ENCODE measurements at regions not wholly inside any gene's neighbourhood (a gene's known extent, or its start where the extent isn't known, plus 50 kb on each side); places are given as distances from the start of the nearest gene placed in this dataset.

DNA sequence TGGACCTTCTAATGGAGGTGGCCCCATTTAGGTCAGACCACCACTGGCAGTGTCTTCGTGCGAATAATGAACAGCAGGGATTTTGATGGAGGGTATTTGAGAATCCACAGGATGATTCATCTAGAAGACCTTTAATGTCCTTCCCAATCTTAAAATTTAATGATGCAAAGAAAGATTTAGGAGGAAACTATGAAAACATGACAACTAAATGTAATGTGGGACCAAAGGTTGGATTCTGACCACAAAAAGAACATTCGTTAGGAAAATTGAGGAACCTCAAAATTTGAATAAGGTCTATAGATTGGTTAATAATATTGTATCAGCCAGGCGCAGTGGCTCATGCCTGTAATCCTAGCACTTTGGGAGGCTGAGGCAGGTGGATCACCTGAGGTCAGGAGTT is 78.2 kb upstream of the TMPO start:
- H3K27ac ChIP-seq (ENCODE audit: low read depth in 2 of 2, low read length in 1 of 2): no peak overlapping the region
- H3K4me1 ChIP-seq (ENCODE audit: control insufficient read depth in 1 of 2, insufficient read depth in 2 of 2, low read depth in 1 of 2, low read length in 1 of 2): no peaks in the 10 kb centered on the region
- H3K27me3 ChIP-seq (ENCODE audit: insufficient read depth): peaks cover 4% of the 10 kb centered on the region; the same call in 1 of the 2 replicates
- H3F3A ChIP-seq (replicated peaks; ENCODE audit: insufficient read depth): no peaks in the 10 kb centered on the region
- TF ChIP-seq SIN3A (IDR thresholded peaks at IDR 0.05; ENCODE audit: borderline replicate concordance, low read depth, low read length) (no peak), MEF2A (IDR thresholded peaks at IDR 0.05; ENCODE audit: borderline replicate concordance, low read depth) (no peak), RAD21 (IDR thresholded peaks at IDR 0.05; ENCODE audit: low read length) (no peak), TCF12 (IDR thresholded peaks at IDR 0.05) (no peak), RXRA (IDR thresholded peaks at IDR 0.05; ENCODE audit: borderline replicate concordance, low read depth) (no peak), SMC3 (IDR thresholded peaks at IDR 0.05; ENCODE audit: low read depth, low read length) (no peak), FOXM1 (IDR thresholded peaks at IDR 0.05; ENCODE audit: low read depth) (no peak), NFIC (IDR thresholded peaks at IDR 0.05; ENCODE audit: borderline replicate concordance) (no peak)
- TF ChIP-seq, protein P1, sequence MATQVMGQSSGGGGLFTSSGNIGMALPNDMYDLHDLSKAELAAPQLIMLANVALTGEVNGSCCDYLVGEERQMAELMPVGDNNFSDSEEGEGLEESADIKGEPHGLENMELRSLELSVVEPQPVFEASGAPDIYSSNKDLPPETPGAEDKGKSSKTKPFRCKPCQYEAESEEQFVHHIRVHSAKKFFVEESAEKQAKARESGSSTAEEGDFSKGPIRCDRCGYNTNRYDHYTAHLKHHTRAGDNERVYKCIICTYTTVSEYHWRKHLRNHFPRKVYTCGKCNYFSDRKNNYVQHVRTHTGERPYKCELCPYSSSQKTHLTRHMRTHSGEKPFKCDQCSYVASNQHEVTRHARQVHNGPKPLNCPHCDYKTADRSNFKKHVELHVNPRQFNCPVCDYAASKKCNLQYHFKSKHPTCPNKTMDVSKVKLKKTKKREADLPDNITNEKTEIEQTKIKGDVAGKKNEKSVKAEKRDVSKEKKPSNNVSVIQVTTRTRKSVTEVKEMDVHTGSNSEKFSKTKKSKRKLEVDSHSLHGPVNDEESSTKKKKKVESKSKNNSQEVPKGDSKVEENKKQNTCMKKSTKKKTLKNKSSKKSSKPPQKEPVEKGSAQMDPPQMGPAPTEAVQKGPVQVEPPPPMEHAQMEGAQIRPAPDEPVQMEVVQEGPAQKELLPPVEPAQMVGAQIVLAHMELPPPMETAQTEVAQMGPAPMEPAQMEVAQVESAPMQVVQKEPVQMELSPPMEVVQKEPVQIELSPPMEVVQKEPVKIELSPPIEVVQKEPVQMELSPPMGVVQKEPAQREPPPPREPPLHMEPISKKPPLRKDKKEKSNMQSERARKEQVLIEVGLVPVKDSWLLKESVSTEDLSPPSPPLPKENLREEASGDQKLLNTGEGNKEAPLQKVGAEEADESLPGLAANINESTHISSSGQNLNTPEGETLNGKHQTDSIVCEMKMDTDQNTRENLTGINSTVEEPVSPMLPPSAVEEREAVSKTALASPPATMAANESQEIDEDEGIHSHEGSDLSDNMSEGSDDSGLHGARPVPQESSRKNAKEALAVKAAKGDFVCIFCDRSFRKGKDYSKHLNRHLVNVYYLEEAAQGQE (IDR thresholded peaks at IDR 0.05; ENCODE audit: low read depth, low read length): no peak
- POLR2A ChIA-PET: no interaction called here
- H3K79me2 ChIP-seq (ENCODE audit: insufficient read depth): no peaks in the 10 kb centered on the region
- no peak overlapping the region for H3K4me3 ChIP-seq (ENCODE audit: low read depth in 2 of 2, low read length in 1 of 2)
- CTCF ChIA-PET: interaction anchor here (1.2 to 1.7 kb wide), 3 partner anchors 12 to 96 kb away, joined by 4 to 6 read pairs (median 4); no protein-coding TSS in a partner anchor
- H3K9me3 ChIP-seq: no peaks in the 10 kb centered on the region
- no peak overlapping the region for H3K4me2 ChIP-seq
- H2AFZ ChIP-seq (ENCODE audit: low read depth): no peak overlapping the region
- no peaks in the 10 kb centered on the region for H3K9me2 ChIP-seq
- no peaks in the 10 kb centered on the region for H4K20me1 ChIP-seq (ENCODE audit: insufficient read depth)
- H3K36me3 ChIP-seq (replicated peaks in 1 of 2; ENCODE audit: control insufficient read depth in 1 of 2, insufficient read depth in 2 of 2, low read length in 1 of 2): no peaks in the 10 kb centered on the region
- WGBS (ENCODE audit: low lambda C conversion rate): 86% methylated on average over 4 of the region's 4 CpGs
- H3K9ac ChIP-seq: no peak overlapping the region
- no peak for DNase-seq

DNA sequence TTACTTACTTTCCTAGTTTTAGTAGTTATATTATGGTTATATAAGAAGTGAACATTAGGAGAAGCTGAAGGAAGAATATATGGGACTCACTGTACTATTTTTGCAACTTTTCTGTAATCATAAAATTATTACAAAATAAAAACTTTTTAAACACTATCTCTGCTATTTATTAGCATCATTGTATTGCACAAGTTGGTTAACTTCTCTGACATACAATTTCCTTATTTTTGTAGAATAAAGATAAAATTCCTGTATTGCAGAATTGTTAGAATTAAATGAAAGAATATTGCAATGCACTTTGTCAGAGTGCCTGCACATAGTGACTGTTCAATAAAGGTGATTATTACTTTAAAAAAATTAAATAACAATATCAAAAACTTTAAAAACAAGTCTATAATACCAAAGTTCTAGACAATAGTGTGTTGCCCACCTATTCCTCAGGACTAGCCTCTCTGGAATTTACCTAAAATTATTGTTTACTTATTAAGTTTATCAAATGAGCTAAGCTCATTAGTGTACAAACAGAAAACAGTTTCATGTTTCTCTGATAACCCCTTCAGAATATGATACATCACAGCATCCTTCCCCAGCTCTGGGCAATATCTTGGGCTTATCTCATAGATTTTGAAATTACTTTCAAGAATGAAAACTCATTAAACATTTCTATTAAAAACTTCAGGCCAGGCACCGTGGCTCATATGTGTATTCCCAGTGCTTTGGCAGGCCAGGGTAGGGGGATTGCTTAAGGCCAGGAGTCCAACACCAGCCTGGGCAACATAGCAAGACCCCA is 77.4 kb upstream of the TMPO start:
- Histone ChIP-seq H3K4me1 (ENCODE audit: control insufficient read depth in 1 of 2, insufficient read depth in 2 of 2, low read depth in 1 of 2, low read length in 1 of 2) (no peaks in the 10 kb centered on the region), H3K9me2 (no peaks in the 10 kb centered on the region), H3K79me2 (ENCODE audit: insufficient read depth) (no peaks in the 10 kb centered on the region), H3K9me3 (no peaks in the 10 kb centered on the region), H3K4me3 (ENCODE audit: low read depth in 2 of 2, low read length in 1 of 2) (no peak overlapping the region), H3K27ac (ENCODE audit: low read depth in 2 of 2, low read length in 1 of 2) (no peak overlapping the region), H2AFZ (ENCODE audit: low read depth) (no peak overlapping the region), H3K9ac (no peak overlapping the region), H3F3A (replicated peaks; ENCODE audit: insufficient read depth) (no peaks in the 10 kb centered on the region), H4K20me1 (ENCODE audit: insufficient read depth) (no peaks in the 10 kb centered on the region), H3K36me3 (replicated peaks in 1 of 2; ENCODE audit: control insufficient read depth in 1 of 2, insufficient read depth in 2 of 2, low read length in 1 of 2) (no peaks in the 10 kb centered on the region), H3K27me3 (ENCODE audit: insufficient read depth) (peaks cover 4% of the 10 kb centered on the region; the same call in 1 of the 2 replicates), H3K4me2 (no peak overlapping the region)
- no peak for DNase-seq
- CTCF ChIA-PET: interaction anchor here (1.4 kb wide), 1 partner anchor 12 kb away, joined by 6 read pairs; no protein-coding TSS in a partner anchor
- POLR2A ChIA-PET: no interaction called here
- 16% methylated on average over 1 of the region's 1 CpG for WGBS (ENCODE audit: low lambda C conversion rate)
- TF ChIP-seq ELF1 (IDR thresholded peaks at IDR 0.05) (no peak), RAD21 (IDR thresholded peaks at IDR 0.05; ENCODE audit: low read length) (no peak), YY1 (IDR thresholded peaks at IDR 0.05; ENCODE audit: low read depth) (no peak), SIN3A (IDR thresholded peaks at IDR 0.05; ENCODE audit: borderline replicate concordance, low read depth, low read length) (no peak), FOXJ3 (CRISPR knock-in tag; IDR thresholded peaks at IDR 0.05) (no peak)
- TF ChIP-seq, protein P2, sequence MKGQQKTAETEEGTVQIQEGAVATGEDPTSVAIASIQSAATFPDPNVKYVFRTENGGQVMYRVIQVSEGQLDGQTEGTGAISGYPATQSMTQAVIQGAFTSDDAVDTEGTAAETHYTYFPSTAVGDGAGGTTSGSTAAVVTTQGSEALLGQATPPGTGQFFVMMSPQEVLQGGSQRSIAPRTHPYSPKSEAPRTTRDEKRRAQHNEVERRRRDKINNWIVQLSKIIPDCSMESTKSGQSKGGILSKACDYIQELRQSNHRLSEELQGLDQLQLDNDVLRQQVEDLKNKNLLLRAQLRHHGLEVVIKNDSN (IDR thresholded peaks at IDR 0.05; ENCODE audit: borderline replicate concordance, low read depth): no peak
- TF ChIP-seq, protein P3, sequence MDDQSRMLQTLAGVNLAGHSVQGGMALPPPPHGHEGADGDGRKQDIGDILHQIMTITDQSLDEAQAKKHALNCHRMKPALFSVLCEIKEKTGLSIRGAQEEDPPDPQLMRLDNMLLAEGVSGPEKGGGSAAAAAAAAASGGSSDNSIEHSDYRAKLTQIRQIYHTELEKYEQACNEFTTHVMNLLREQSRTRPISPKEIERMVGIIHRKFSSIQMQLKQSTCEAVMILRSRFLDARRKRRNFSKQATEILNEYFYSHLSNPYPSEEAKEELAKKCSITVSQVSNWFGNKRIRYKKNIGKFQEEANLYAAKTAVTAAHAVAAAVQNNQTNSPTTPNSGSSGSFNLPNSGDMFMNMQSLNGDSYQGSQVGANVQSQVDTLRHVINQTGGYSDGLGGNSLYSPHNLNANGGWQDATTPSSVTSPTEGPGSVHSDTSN (IDR thresholded peaks at IDR 0.05): no peak

Data from SK-N-SH (cell line).